Mucosa of descending colon (tissue), 3 donors: ENCODE measurements at regions not wholly inside any gene's neighbourhood (a gene's known extent, or its start where the extent isn't known, plus 50 kb on each side); places are given as distances from the start of the nearest gene placed in this dataset.

Experiments
- ATAC-seq: fragments of 200-7000 bp; cut with Tn5 transposase; one replicate; pipeline ENCODE4 v1.9.1; 2020; ENCODE audit warnings: mild to moderate bottlenecking, moderate library complexity
- DNase-seq, 3 donors: peaks; one replicate each; pipeline ENCODE4 v3.0.0-alpha.2; 2020
- H3K36me3 ChIP-seq: fragments of 200-600 bp; one replicate; pipeline ENCODE4 v1.8.0; 2021; ENCODE audit warnings: low read depth, mild to moderate bottlenecking
- H3K4me1 ChIP-seq: fragments of 200-600 bp; one replicate; pipeline ENCODE4 v1.8.0; 2021; ENCODE audit warnings: low read depth, mild to moderate bottlenecking
- H3K4me3 ChIP-seq: fragments of 200-600 bp; one replicate; pipeline ENCODE4 v1.8.0; 2021; ENCODE audit warnings: mild to moderate bottlenecking
- H3K9me3 ChIP-seq: fragments of 200-600 bp; one replicate; pipeline ENCODE4 v1.8.0; 2021; ENCODE audit warnings: mild to moderate bottlenecking
- CTCF ChIP-seq: fragments of 200-600 bp; IDR thresholded peaks from one replicate; pipeline ENCODE4 v1.8.0; 2022; ENCODE audit warnings: antibody characterized with exemption, mild to moderate bottlenecking
- intact Hi-C, 2 donors: fragments of 100-400 bp; cut with DNase I in 1 of 2; cut with micrococcal nuclease in 1 of 2; formaldehyde crosslinking; loops; one replicate each; pipeline versions ENCODE4 v1.11.0 to v1.11.1; 2022; cut with DNase I, micrococcal nuclease
- donor health status: DM: no; HTN: no; CAD: no; lungs with moderate emphysema.
- donor health status: DM: no; HTN: no; CAD: no.
- donor health status: DM: no; HTN: yes; CAD: no.

- no peaks in the 10 kb centered on the region for H3K9me3 ChIP-seq
- H3K4me1 ChIP-seq: no peaks in the 10 kb centered on the region
- no peak for DNase-seq
- no peak for ATAC-seq
- no peak for TF ChIP-seq CTCF
- no peak overlapping the region for H3K4me3 ChIP-seq
- H3K36me3 ChIP-seq: no peaks in the 10 kb centered on the region
- intact Hi-C loops: no loop called here
Measured at GRCh38 chr15:59839906-59840305, 150.8 kb upstream of the BNIP2 start.

GRCh38 chr15:59838900-59839299 is 149.8 kb upstream of the BNIP2 start:
- intact Hi-C loops: no loop called here
- TF ChIP-seq CTCF: no peak
- H3K4me1 ChIP-seq: no peaks in the 10 kb centered on the region
- no peak for ATAC-seq
- H3K9me3 ChIP-seq: no peaks in the 10 kb centered on the region
- H3K4me3 ChIP-seq: no peak overlapping the region
- H3K36me3 ChIP-seq: no peaks in the 10 kb centered on the region
- no peak for DNase-seq

GRCh38 chr15:59835776-59836175 is 146.7 kb upstream of the BNIP2 start:
- Histone ChIP-seq H3K4me1 (no peaks in the 10 kb centered on the region), H3K36me3 (no peaks in the 10 kb centered on the region), H3K4me3 (no peak overlapping the region), H3K9me3 (no peaks in the 10 kb centered on the region)
- no peak for TF ChIP-seq CTCF
- ATAC-seq (no peak), DNase-seq (no peak)
- intact Hi-C loops: no loop called here

- Histone ChIP-seq H3K4me3 (no peak overlapping the region), H3K4me1 (no peaks in the 10 kb centered on the region), H3K36me3 (no peaks in the 10 kb centered on the region), H3K9me3 (no peaks in the 10 kb centered on the region)
- ATAC-seq (no peak), DNase-seq (no peak)
- intact Hi-C loops: no loop called here
- TF ChIP-seq CTCF: no peak
Measured at GRCh38 chr15:59834528-59834927, 145.4 kb upstream of the BNIP2 start.

- DNase-seq (no peak), ATAC-seq (no peak)
- Histone ChIP-seq H3K4me3 (no peak overlapping the region), H3K9me3 (no peaks in the 10 kb centered on the region), H3K36me3 (no peaks in the 10 kb centered on the region), H3K4me1 (no peaks in the 10 kb centered on the region)
- intact Hi-C loops: no loop called here
- no peak for TF ChIP-seq CTCF
Measured at GRCh38 chr15:59833366-59833765, 144.2 kb upstream of the BNIP2 start.

- no peaks in the 10 kb centered on the region for H3K36me3 ChIP-seq
- intact Hi-C loops: no loop called here
- H3K4me3 ChIP-seq: no peak overlapping the region
- no peaks in the 10 kb centered on the region for H3K9me3 ChIP-seq
- TF ChIP-seq CTCF: no peak
- DNase-seq (no peak), ATAC-seq (no peak)
- no peaks in the 10 kb centered on the region for H3K4me1 ChIP-seq
Measured at GRCh38 chr15:59830873-59831272, 141.8 kb upstream of the BNIP2 start.
